ENCODE measurements at regions not wholly inside any gene's neighbourhood (a gene's known extent, or its start where the extent isn't known, plus 50 kb on each side); places are given as distances from the start of the nearest gene placed in this dataset.

- no peak for TF ChIP-seq CTCF (IDR thresholded peaks at IDR 0.05)
- no peak for TF ChIP-seq POLR2A (IDR thresholded peaks at IDR 0.05)
These were observed 513.4 kb upstream of the GHITM start for GRCh38 chr10:83625831-83626360.

Data from vagina (tissue), 2 donors.